HUDEP-2 (cell line): ENCODE measurements at regions not wholly inside any gene's neighbourhood (a gene's known extent, or its start where the extent isn't known, plus 50 kb on each side); places are given as distances from the start of the nearest gene placed in this dataset.
"Not testable (repeated sequence)": the region's sequence is repeated elsewhere in the genome, so short reads cannot be mapped to it uniquely, and the experiment has no call there.

Experiments
- DNase-seq, 76 experiments: peaks; one replicate each; lab custom pipeline; 2025; ENCODE audit not compliant: unreplicated experiment in 76 of 76; lab: John Stamatoyannopoulos, UW

GRCh38 chr9:138212811-138213210 is 335.2 kb downstream of the CACNA1B start:
- not testable (repeated sequence) for DNase-seq

- not testable (repeated sequence) for DNase-seq
These were observed 336.2 kb downstream of the CACNA1B start for GRCh38 chr9:138213748-138214147.

DNA sequence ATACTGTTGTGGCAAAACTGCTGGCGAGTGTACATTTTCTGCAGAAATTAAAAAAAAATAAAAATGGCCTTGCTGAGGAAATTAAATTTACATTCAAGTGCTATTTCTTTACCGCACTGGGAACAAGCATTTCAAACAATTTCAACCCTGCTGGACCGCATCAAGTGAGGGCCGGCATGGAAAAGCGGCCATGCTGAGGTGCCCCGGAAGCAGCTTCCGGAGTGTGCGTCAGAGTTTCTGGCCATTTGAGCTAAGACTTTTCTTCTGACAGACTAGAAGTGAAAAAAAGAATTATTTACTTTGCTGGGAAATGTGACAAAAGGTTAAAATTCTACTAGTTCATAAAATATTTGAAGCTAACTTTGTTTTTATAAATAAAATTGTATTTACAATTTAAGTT is 337.0 kb downstream of the CACNA1B start:
- DNase-seq = not testable (repeated sequence)

DNA sequence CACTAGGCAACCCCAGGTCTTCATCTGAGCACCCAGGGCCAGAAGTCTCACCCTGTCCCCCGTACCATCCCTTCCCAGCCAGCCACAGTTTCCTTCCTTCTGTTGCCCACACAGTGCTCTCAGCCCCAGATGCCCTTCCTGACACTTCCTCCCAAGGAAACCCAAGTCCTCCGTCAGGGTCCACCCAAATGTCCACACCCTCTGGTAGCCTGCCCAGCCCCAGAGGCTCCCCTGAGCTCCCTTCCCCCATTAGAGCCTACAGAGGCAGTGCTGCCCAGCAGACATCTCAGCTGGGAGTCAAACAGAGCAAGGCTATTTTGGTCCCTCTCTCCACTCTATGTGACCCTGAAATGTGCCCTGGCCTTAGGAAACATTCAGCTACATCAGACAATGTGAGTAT is 338.0 kb downstream of the CACNA1B start:
- not testable (repeated sequence) for DNase-seq

- DNase-seq = not testable (repeated sequence)
These were observed 339.2 kb downstream of the CACNA1B start for GRCh38 chr9:138216817-138217216.

DNA sequence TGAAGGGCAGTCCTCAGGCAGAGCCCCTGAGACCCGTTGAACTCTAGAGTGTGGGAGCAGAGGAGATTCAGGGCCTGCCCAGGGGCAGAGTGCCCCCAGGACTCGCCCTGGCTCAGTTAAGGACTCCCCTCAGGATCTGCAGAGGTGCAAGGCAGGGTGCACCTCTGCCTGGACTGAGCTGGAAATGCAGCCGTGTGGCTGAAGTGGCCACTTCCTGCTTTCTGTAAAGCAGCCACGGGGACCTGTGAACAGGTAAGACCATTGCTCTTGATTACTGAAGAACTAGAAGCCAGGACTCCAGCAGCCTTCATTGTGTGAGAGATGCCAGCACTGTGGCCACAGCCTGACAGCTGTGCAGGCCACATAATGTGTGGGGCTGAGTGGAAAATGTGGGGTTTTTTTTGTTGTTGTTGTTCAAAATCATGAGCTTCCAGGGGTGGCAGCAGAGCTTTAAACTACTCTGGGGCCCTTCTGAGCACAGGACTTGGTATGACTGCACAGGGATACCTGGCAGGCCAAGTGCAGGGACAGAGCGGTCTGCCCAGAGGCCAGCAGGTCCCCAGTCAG is 339.8 kb downstream of the CACNA1B start:
- DNase-seq = not testable (repeated sequence)

DNA sequence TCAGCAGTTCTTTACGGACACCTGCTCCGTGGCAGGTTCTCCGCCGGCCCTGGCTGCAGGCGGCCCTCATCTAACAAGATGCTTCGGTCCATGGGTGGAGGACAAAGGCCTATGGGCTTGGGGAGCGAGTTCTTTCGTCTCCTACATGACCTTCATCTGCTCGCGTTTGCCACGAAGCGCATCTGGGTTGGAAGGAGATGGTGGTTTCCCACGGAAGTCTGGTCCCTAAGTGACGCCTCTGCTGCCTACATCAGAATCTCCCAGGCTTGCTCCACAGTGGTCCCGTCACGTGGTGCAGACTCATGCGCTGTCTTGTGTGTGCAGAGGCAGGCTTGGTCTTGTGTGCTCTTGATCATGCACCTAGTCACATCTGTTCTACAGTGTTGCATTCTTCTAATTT is 341.7 kb downstream of the CACNA1B start:
- DNase-seq = not testable (repeated sequence)

- not testable (repeated sequence) for DNase-seq
These were observed 344.0 kb downstream of the CACNA1B start for GRCh38 chr9:138221446-138222054.

DNA sequence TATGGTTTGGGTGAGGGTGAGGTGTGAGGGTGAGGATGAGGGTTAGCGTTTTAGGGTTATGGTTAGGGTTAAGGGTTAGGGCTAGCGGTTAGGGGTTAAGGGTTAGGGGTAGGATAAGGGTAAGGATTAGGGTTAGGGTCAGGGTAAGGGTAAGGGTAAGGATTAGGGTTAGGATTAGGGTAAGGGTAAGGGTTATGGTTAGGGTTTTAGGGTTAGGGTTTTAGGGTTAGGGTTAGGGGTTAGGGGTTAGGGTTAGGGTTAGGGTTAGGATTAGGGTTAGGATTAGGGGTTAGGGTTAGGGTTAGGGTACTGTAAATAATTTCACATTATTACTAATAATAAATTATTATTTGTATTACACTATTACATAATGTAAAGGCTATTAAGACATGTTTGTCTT is 359.5 kb downstream of the CACNA1B start:
- DNase-seq = not testable (repeated sequence)

DNA sequence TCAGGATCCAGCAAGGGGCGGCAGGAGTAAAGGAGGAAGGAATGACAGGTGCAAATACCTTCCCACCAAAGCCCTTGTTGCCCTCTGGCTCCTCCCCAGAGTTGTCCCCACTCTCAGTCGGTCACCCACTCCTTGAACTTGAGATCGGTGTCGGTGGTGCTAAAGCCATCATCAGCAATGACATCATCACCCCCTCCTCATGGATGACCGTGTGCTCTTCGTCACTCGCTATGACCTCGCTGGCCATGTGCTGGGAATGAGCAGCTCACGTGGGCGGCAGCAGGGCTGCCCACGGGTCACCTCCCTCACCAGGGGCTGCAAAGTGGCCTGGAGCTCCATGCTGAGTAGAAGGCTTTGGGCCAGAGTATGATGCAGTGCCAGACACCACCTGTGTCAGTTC is 405.3 kb downstream of the CACNA1B start:
- DNase-seq = not testable (repeated sequence)
